ENCODE measurements at regions not wholly inside any gene's neighbourhood (a gene's known extent, or its start where the extent isn't known, plus 50 kb on each side); places are given as distances from the start of the nearest gene placed in this dataset.
A peak's percentile ranks its signal among the peaks of the same experiment; 100 is the strongest.
"Not testable (repeated sequence)": the region's sequence is repeated elsewhere in the genome, so short reads cannot be mapped to it uniquely, and the experiment has no call there.

- DNase-seq (ENCODE audit: low spot score) = no peak
These were observed 80.8 kb upstream of the PAX2 start for GRCh38 chr10:100664316-100665149.

GRCh38 chr10:100666634-100667033 is 78.7 kb upstream of the PAX2 start:
- not testable (repeated sequence) for DNase-seq (ENCODE audit: low spot score)

GRCh38 chr10:100669616-100670015 is 75.8 kb upstream of the PAX2 start:
- no peak for DNase-seq (ENCODE audit: low spot score)

- no peak for DNase-seq (ENCODE audit: low spot score)
These were observed 75.0 kb upstream of the PAX2 start for GRCh38 chr10:100670368-100670767.

GRCh38 chr10:100670828-100671479 is 74.4 kb upstream of the PAX2 start:
- peak; percentile 59 for DNase-seq (ENCODE audit: low spot score)

GRCh38 chr10:100672199-100672598 is 73.2 kb upstream of the PAX2 start:
- no peak for DNase-seq (ENCODE audit: low spot score)

- no peak for DNase-seq (ENCODE audit: low spot score)
These were observed 68.0 kb upstream of the PAX2 start for GRCh38 chr10:100677290-100677945.

GRCh38 chr10:100679327-100679726 is 66.1 kb upstream of the PAX2 start:
- no peak for DNase-seq (ENCODE audit: low spot score)

GRCh38 chr10:100683004-100683403 is 62.4 kb upstream of the PAX2 start:
- DNase-seq (ENCODE audit: low spot score) = no peak

GRCh38 chr10:100683545-100684300 is 61.7 kb upstream of the PAX2 start:
- DNase-seq (ENCODE audit: low spot score) = no peak

GRCh38 chr10:100684688-100685235 is 60.6 kb upstream of the PAX2 start:
- no peak for DNase-seq (ENCODE audit: low spot score)

- no peak for DNase-seq (ENCODE audit: low spot score)
These were observed 60.1 kb upstream of the PAX2 start for GRCh38 chr10:100685331-100685730.

- DNase-seq (ENCODE audit: low spot score) = no peak
These were observed 58.0 kb upstream of the PAX2 start for GRCh38 chr10:100687143-100688003.

- DNase-seq (ENCODE audit: low spot score) = no peak
These were observed 57.2 kb upstream of the PAX2 start for GRCh38 chr10:100688201-100688600.

GRCh38 chr10:100693821-100694220 is 51.6 kb upstream of the PAX2 start:
- no peak for DNase-seq (ENCODE audit: low spot score)
